GM10248 (cell line): ENCODE measurements at regions not wholly inside any gene's neighbourhood (a gene's known extent, or its start where the extent isn't known, plus 50 kb on each side); places are given as distances from the start of the nearest gene placed in this dataset.

Experiments
- CTCF ChIA-PET: fragments of 300-600 bp; sonication (Branson Sonifier 250); formaldehyde crosslinking; extraction: SDS; loops from one replicate; lab custom pipeline; 2021; ENCODE audit warnings: antibody characterized with exemption; lab: Yijun Ruan, JAX
- POLR2A ChIA-PET: fragments of 350-650 bp; sonication (Branson Sonifier 250); formaldehyde crosslinking; extraction: SDS; loops from one replicate; lab custom pipeline; 2020; ENCODE audit warnings: antibody characterized with exemption; lab: Yijun Ruan, JAX
- DNase-seq: peaks from one replicate; pipeline ENCODE4 v3.0.0; 2012; ENCODE audit errors: extremely low spot score
- CTCF ChIP-seq: IDR thresholded peaks from 2 replicates; pipeline ENCODE4 v1.5.1; 2012; ENCODE audit warnings: mild to moderate bottlenecking, low read depth; ENCODE audit errors: extremely low read depth, missing control alignments, control extremely low read depth

GRCh38 chr4:141340458-141340857, 119.8 kb downstream of the ZNF330 start:
- POLR2A ChIA-PET, result no interaction called here
- no peak for TF ChIP-seq CTCF
- CTCF ChIA-PET, result no interaction called here
- DNase-seq, result no peak

- DNase-seq, result peak; percentile 26
- POLR2A ChIA-PET, result no interaction called here
- TF ChIP-seq CTCF, result peak; percentile 39
- CTCF ChIA-PET, result interaction anchor here (0.9 to 4.9 kb wide), 20 partner anchors 9 to 771 kb away, joined by 3 to 34 read pairs (median 4); no protein-coding TSS in a partner anchor
These were observed 125.4 kb downstream of the ZNF330 start for GRCh38 chr4:141346144-141346543.

GRCh38 chr4:141347684-141348083, 127.0 kb downstream of the ZNF330 start:
- ChIA-PET CTCF (interaction anchor here (0.8 to 4.9 kb wide), 10 partner anchors 11 to 886 kb away, joined by 3 to 34 read pairs (median 4); no protein-coding TSS in a partner anchor), POLR2A (no interaction called here)
- no peak for DNase-seq
- no peak for TF ChIP-seq CTCF

- TF ChIP-seq CTCF, result no peak
- POLR2A ChIA-PET, result no interaction called here
- CTCF ChIA-PET, result interaction anchor here (1.1 to 4.9 kb wide), 4 partner anchors 10 to 886 kb away, joined by 3 to 34 read pairs (median 27); no protein-coding TSS in a partner anchor
- no peak for DNase-seq
These were observed 127.4 kb downstream of the ZNF330 start for GRCh38 chr4:141348125-141348524.

- TF ChIP-seq CTCF, result no peak
- CTCF ChIA-PET, result interaction anchor here (1.2 to 4.9 kb wide), 4 partner anchors 10 to 138 kb away, joined by 3 to 34 read pairs (median 27); no protein-coding TSS in a partner anchor
- POLR2A ChIA-PET, result no interaction called here
- DNase-seq, result no peak
These were observed 127.9 kb downstream of the ZNF330 start for GRCh38 chr4:141348573-141348972.

- no peak for DNase-seq
- no peak for TF ChIP-seq CTCF
- POLR2A ChIA-PET, result no interaction called here
- CTCF ChIA-PET, result interaction anchor here (1.2 to 4.9 kb wide), 4 partner anchors 9 to 137 kb away, joined by 3 to 34 read pairs (median 27); no protein-coding TSS in a partner anchor
These were observed 128.5 kb downstream of the ZNF330 start for GRCh38 chr4:141349236-141349635.
